ENCODE measurements at regions not wholly inside any gene's neighbourhood (a gene's known extent, or its start where the extent isn't known, plus 50 kb on each side); places are given as distances from the start of the nearest gene placed in this dataset.

- H3K4me3 ChIP-seq (ENCODE audit: low read depth, low read length, poor library complexity, severe bottlenecking) = no peak overlapping the region
- no TSS peak for BruUV-seq (replicated peaks)
- POLR2A ChIA-PET (ENCODE audit: low non-redundant PET) = no interaction called here
Measured at GRCh38 chr1:199644912-199645311, 382.6 kb upstream of the NR5A2 start.

GRCh38 chr1:199646761-199647160, 380.7 kb upstream of the NR5A2 start:
- POLR2A ChIA-PET (ENCODE audit: low non-redundant PET) = no interaction called here
- no peak for DNase-seq (ENCODE audit: low spot score)
- CTCF ChIA-PET = no interaction called here
- TF ChIP-seq EZH2 (IDR thresholded peaks at IDR 0.05; ENCODE audit: borderline replicate concordance, low read depth, low read length, poor library complexity, severe bottlenecking) = no peak
- no peak for TF ChIP-seq CTCF (conservative IDR thresholded peaks at IDR 0.05; ENCODE audit: low read depth, low read length)
- Histone ChIP-seq H3K27me3 (replicated peaks; ENCODE audit: insufficient read depth, low read depth, low read length, poor library complexity) (no peaks in the 10 kb centered on the region), H3K27ac (ENCODE audit: low read depth, low read length, poor library complexity, severe bottlenecking) (no peak overlapping the region), H3K4me1 (ENCODE audit: insufficient read depth, low read length, poor library complexity, severe bottlenecking) (no peaks in the 10 kb centered on the region), H3K36me3 (ENCODE audit: insufficient read depth, low read length, poor library complexity, severe bottlenecking) (no peaks in the 10 kb centered on the region), H3K9me3 (ENCODE audit: low read depth, low read length, poor library complexity, severe bottlenecking) (no peaks in the 10 kb centered on the region), H3K4me3 (ENCODE audit: low read depth, low read length, poor library complexity, severe bottlenecking) (no peak overlapping the region)
- intact Hi-C loops (cut with micrococcal nuclease; ENCODE audit: unreplicated experiment) = no loop called here
- no TSS peak for BruUV-seq (replicated peaks)

More at GRCh38 chr1:199644912-199645311, 382.6 kb upstream of the NR5A2 start:
- H3K4me1 ChIP-seq (ENCODE audit: insufficient read depth, low read length, poor library complexity, severe bottlenecking) = no peaks in the 10 kb centered on the region
- CTCF ChIA-PET = no interaction called here
- intact Hi-C loops (cut with micrococcal nuclease; ENCODE audit: unreplicated experiment) = no loop called here
- TF ChIP-seq CTCF (conservative IDR thresholded peaks at IDR 0.05; ENCODE audit: low read depth, low read length) (no peak), EZH2 (IDR thresholded peaks at IDR 0.05; ENCODE audit: borderline replicate concordance, low read depth, low read length, poor library complexity, severe bottlenecking) (no peak)
- no peaks in the 10 kb centered on the region for H3K36me3 ChIP-seq (ENCODE audit: insufficient read depth, low read length, poor library complexity, severe bottlenecking)
- H3K27me3 ChIP-seq (replicated peaks; ENCODE audit: insufficient read depth, low read depth, low read length, poor library complexity) = no peaks in the 10 kb centered on the region
- no peaks in the 10 kb centered on the region for H3K9me3 ChIP-seq (ENCODE audit: low read depth, low read length, poor library complexity, severe bottlenecking)
- DNase-seq (ENCODE audit: low spot score) = no peak
- H3K27ac ChIP-seq (ENCODE audit: low read depth, low read length, poor library complexity, severe bottlenecking) = no peak overlapping the region

GRCh38 chr1:199657449-199657848, 370.1 kb upstream of the NR5A2 start:
- CTCF ChIA-PET = no interaction called here
- POLR2A ChIA-PET (ENCODE audit: low non-redundant PET) = no interaction called here

More at GRCh38 chr1:199657449-199657848, 370.1 kb upstream of the NR5A2 start:
- no peak for TF ChIP-seq CTCF (conservative IDR thresholded peaks at IDR 0.05; ENCODE audit: low read depth, low read length)
- no peak for TF ChIP-seq EZH2 (IDR thresholded peaks at IDR 0.05; ENCODE audit: borderline replicate concordance, low read depth, low read length, poor library complexity, severe bottlenecking)
- no peaks in the 10 kb centered on the region for H3K27me3 ChIP-seq (replicated peaks; ENCODE audit: insufficient read depth, low read depth, low read length, poor library complexity)
- intact Hi-C loops (cut with micrococcal nuclease; ENCODE audit: unreplicated experiment) = no loop called here
- no TSS peak for BruUV-seq (replicated peaks)
- no peaks in the 10 kb centered on the region for H3K9me3 ChIP-seq (ENCODE audit: low read depth, low read length, poor library complexity, severe bottlenecking)
- H3K27ac ChIP-seq (ENCODE audit: low read depth, low read length, poor library complexity, severe bottlenecking) = no peak overlapping the region
- no peak for DNase-seq (ENCODE audit: low spot score)
- no peaks in the 10 kb centered on the region for H3K36me3 ChIP-seq (ENCODE audit: insufficient read depth, low read length, poor library complexity, severe bottlenecking)
- H3K4me1 ChIP-seq (ENCODE audit: insufficient read depth, low read length, poor library complexity, severe bottlenecking) = no peaks in the 10 kb centered on the region
- no peak overlapping the region for H3K4me3 ChIP-seq (ENCODE audit: low read depth, low read length, poor library complexity, severe bottlenecking)

All from A673 (cell line).